HG03469 (cell line): ENCODE measurements at regions not wholly inside any gene's neighbourhood (a gene's known extent, or its start where the extent isn't known, plus 50 kb on each side); places are given as distances from the start of the nearest gene placed in this dataset.

Experiments
- ATAC-seq: cut with Tn5 transposase; IDR thresholded peaks from one replicate; pipeline ENCODE4 v1.9.1; 2021; ENCODE audit warnings: mild to moderate bottlenecking, moderate library complexity, moderate number of reproducible peaks; ENCODE audit not compliant: unreplicated experiment

DNA sequence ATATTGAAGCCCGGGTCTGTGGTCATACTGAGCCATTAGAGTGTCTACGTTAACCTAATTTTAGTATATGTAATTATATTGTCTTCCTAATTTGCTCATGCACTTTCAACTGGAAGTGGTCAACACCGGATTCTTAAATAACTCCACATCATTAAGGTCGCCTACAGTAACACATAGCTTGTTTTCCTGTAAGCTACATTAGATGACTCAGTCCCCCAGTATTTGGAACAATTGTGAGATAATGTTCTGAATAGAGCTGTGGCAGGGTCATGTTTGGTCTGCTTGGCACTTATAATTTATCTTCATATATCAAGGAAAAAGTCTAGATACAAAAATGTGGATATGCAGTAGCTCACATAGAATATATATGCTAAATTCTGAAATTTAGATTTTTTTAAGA, 486.2 kb downstream of the IGSF11 start:
- no peak for ATAC-seq

DNA sequence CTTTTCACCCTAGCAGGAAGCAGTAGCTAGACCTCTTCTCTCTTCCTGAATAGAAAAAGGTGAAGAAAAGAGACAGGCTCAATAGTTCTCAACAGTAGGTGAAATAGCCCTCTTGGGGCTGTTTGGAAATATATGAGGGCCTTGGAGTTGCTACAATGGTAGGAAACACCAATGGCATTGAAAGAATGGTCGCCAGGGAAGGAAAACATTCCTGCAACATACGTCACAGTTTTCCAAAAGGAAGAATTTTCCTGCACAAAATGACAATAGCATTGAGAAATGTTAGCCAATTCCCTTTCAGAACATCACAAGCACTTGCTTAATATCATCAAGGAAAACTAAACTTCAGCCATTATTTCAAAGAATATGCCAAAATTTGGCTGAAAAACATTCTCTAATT, 484.5 kb downstream of the IGSF11 start:
- ATAC-seq: no peak

DNA sequence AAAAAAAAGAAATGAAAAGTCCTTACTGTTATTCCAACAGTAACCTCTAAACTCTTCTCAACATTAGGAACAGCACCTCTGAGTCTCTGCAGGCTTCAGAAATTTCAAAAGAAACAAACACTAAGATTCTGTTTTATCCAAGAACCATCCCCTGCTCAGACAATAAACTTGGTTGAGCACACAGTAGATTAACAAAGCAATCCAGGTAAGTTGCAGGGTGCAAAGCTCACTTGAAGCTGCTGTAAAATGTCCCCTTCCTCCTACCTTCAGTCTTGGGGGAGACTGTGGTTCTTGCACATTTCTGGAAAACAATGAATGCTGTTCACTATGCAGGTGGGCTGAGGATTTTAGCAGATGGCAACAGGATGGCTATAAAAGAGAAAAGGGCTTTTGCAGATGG, 484.1 kb downstream of the IGSF11 start:
- no peak for ATAC-seq

DNA sequence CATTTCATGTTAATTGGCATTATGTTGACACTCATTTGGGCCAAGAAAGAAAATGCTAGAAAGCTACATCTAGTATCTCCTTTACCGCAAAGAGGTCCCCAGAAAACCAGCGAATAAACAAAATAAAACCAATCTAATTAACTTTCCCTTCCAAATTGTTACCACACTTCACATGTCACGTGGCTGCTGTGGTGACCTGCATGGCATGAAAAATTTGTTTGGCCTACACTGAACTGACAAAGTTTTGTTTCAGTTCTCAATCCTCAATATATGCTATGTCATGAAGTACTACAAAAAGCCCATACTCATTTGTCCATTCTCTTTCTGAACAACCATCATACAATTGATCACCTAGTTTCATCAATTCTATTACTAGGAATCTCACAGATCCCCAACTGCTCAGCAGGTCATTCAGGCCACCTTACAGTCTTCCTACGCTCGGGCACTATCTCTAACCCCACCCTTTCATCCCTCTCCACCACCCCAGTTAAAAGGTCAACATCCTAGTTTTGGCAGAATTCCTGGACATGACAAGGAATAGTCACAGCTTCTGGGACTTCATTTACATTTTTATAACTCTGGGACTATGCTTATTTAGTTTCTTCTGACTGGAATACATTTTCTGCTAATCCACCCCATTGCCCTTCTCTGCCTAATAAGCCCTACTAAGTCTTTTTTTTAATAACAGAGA, 480.4 kb downstream of the IGSF11 start:
- ATAC-seq: no peak

DNA sequence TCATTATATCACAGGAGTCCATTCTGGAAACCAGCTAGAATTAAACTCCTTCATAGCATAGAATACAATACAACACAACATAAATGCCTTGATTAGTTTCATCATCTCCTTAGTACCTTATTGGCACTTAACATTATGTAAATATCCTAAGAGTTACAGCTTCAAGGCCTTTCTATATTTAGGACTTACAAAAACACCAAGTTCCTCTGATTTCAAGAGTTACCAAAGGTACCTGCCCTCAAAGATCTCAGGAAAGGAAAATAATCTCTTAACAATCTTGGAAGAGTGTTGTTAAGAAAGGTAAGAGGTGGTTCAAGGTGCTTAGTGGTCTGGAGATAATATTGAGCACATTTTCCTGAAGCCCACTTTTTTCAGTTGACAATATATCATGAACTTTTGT, 477.7 kb downstream of the IGSF11 start:
- ATAC-seq: no peak

DNA sequence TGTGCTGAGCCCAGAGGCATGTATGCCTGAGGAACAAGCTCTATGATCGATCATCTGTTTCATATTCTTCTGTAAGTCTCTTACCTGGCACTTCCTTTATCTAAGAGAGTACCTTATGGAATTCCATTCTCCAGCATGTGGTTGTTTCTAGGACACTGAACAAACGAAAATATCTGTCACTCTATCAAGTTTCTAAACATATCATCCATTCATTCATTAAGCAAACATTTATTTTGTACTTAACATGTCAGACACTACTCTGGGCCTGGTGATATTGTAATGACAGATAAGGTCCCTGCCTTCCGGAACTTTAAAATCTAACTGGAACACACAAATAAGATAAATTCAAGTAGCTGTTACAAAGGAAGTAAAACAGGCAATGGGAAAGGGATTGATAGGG, 477.1 kb downstream of the IGSF11 start:
- ATAC-seq: no peak

DNA sequence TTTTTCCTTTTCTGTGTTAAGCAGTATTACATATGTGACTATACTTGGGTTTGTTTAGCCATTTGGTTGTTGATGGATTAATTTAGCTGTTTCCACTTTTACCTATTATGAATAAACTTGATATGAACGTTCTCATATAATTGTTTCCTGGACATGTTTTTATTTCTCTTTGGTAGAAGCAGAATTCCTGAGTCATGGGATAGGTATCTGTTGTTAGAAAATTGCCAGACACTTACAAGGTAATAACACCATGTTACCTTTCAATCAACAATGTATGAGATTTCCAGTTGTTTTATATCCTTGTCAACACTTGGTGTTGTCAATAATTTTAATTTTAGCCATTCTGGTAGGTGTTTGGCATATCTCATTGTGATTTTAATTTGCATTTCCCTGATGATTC, 475.4 kb downstream of the IGSF11 start:
- no peak for ATAC-seq

DNA sequence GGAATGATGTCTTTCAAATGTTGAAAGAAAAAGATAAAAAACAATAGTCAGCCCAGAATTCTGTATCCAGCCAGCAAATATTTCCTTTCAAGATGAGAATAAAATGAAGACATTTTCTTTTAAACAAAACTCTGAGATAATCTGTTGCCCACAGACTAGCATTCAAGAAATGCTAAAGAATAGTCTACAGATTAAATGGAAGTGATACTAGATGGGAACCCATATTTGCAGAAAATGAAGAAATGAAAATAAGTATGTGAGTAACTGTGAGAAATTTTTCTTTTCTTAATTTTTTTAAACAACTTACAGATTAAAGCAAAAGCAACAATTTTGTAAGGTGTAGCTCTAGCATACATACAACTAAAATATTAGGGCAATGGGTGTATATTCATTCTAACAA, 469.8 kb downstream of the IGSF11 start:
- ATAC-seq: no peak

DNA sequence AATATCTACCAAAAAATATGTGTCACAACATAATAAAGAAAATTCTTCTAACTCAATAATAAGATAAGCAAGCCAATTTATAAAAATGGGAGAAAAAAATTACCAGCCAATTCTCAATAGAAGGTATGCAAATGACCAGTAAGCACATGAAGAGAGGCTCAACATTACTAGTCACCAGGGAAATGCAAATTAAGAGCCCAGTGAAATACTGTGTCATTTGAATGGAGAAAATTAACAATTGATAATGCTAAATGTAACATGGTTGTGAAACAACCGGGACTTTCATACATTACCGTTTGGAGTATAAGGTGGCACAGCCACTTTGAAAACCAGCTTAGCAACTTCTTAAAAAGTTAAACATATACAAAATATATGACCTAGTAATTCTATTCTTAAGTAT, 460.7 kb downstream of the IGSF11 start:
- ATAC-seq: no peak

DNA sequence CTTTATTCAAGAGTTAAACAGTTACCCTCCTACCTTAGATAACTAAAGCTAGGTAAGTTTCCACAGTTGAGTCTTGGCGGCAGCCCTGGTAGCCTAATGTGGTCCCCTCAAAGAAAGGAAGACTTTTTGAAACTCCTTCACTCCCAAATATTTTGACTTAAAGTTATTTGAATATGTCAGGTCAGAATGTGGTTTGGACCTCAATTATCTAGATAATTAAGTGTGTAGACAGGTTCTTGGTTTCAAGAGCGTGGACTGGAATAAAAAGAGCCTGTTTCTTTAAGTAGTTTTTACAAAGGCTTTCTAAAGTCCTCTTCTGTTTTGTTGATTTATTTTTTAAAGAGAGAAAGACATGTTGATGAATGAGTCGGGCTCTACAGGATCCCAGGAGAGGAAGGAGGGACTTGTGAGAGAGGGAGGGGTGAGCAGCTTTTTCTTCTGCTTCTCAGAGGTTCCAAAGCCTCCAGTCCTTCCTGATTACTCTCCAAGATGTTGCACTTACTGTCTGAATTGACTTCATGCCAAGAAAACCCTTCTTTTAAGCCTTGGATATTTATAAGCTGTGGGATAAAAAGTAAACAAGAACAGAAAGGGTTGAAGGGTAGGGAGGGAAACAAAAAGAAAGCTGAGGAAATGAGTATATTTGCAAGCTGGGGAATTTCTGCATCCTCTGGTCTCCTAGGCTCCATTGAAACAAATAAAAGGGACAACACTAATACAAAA, 457.4 kb downstream of the IGSF11 start:
- ATAC-seq: no peak

DNA sequence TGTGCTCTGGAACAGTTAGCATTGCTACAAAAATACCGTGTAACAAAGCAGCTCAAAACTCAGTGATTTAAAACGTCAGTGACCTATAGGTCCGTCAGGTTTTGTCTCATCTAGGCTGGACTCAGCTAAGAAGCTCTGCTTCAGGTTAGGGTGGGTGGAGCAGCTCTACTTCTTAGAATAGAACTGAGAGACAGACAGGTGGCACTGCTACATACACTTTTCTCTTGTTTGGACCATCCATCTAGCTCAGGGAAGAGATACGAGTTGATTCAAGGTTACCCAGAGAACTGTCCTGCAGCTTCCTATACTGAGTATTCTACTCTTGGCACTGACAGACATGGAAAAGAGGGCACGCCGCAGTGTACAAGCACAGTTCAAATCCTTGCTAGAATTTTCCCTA, 456.1 kb downstream of the IGSF11 start:
- ATAC-seq: no peak

DNA sequence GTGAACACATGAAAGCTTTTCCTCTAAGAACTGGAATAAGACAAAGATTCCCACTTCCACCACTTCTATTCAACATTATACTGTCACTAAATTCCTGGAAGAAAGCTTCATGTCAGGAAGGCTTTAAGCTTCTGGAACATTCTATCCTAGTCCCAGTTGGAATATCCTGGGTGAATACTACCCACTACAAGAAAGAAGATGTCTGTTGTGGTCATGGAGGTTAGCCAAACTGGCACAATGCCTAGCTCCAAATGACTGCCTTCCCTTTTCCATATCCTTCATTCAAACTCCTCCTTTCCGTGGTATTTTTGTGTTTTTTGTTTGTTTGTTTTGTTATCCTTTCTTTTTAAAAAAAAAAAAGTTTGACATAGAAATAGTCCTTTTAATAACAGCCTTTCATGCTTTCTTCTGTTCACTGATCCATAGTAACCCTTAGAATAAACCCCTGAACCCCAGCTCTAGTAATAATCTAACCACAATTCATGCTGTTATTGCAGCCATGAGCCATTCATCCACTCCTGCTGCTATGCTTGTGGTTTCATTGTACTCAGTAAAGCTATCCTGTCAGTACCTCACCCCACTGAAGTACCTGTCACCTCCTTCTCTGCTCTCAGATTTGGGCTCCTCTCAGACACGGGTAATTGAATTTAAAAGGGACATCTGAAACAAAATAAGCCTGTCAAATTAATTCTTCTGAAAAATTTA, 447.5 kb downstream of the IGSF11 start:
- no peak for ATAC-seq

DNA sequence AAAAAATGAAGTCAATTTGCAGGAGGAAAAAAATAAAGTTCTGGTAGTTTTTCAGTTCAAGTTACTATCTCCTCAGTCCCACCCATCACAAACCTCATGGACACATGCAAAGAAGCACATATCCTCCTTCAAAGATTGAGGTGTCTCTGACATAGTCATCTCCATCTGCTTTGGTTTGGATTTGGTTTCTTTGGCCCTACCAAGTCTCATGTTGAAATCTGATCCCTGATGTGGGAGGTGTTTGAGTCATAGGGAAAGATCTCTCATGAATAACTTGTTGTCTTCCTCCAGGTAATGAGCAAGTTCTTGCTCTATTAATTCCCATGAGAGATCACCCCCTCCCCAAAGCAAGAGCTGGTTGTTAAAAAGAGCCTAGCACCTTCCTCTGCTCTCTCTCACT, 446.8 kb downstream of the IGSF11 start:
- ATAC-seq: no peak

DNA sequence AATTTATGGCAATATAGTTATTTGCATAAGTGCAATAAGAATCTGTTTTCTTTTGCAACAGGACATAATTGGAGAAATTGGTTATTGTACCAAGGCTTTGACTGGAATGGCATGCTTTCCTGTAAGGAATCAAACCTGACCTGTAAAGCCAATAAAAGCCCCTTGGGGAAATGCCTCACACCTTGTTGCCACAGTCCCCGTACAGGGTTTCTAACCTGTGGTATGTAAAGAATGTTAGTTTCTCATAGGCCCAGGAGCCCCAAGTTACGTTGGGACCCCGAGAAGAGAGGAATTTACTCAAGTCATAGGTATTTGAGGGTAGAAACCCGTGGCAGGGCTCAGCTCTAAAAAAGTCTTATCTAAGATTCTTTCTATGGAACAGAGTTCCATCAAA, 441.4 kb downstream of the IGSF11 start:
- no peak for ATAC-seq

DNA sequence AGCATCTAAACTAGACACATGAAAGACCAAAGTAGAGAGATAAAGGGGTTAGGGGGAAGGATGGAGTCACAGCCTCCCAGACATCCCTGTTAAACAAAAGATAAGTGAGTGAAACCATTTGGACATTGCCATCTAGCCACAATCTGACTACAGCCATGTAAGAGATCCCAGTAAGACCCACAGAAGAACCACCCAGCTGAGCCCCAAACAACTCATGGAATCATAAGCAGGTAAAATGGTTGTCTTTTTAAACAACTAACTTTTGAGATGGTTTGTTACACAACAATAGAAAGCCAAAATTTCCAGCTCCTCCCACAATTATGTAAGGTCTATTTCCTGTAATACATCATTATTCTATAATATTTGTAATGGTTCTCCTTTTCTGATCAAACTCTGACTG, 437.5 kb downstream of the IGSF11 start:
- ATAC-seq: no peak

DNA sequence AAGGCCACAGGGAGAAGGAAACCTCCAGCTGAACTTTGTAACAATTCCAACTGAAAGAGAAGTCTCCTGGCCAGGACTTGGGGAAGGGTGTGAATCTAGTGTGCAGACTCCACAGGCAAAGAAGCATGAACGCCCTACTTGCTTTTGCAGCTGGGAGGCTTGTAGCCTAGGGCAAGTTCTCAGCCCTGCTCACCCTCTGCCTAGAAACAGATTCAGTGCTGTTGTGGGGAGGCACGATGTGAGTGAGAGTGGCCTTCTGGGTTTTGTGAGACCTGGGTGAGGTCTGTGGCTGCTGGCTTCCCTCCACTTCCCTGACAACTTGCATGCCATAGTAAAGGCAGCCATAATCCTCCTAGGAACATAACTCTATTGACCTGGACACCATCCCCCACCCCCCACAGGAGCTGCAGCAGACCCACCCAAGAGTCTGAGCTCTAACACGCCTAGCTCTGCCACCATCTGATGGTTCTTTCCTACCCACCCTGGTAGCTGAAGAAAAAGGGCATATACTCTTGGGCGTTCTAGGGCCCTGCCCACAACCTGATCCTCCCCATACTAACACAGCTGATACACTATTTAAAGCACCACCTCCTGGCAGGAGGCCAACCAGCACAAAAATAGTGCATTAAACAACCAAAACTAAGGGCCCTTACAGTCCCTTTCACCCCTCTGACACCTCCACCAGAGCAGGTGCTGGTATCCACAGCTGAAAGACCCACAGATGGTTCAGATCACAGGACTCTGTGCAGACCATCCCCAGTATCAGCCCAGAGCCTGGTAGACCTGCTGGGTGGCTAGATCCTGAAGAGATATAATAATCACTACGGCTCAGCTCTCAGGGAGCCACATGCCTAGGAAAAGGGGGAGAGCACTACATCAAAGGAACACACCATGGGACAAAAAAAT, 426.5 kb downstream of the IGSF11 start:
- ATAC-seq: no peak

DNA sequence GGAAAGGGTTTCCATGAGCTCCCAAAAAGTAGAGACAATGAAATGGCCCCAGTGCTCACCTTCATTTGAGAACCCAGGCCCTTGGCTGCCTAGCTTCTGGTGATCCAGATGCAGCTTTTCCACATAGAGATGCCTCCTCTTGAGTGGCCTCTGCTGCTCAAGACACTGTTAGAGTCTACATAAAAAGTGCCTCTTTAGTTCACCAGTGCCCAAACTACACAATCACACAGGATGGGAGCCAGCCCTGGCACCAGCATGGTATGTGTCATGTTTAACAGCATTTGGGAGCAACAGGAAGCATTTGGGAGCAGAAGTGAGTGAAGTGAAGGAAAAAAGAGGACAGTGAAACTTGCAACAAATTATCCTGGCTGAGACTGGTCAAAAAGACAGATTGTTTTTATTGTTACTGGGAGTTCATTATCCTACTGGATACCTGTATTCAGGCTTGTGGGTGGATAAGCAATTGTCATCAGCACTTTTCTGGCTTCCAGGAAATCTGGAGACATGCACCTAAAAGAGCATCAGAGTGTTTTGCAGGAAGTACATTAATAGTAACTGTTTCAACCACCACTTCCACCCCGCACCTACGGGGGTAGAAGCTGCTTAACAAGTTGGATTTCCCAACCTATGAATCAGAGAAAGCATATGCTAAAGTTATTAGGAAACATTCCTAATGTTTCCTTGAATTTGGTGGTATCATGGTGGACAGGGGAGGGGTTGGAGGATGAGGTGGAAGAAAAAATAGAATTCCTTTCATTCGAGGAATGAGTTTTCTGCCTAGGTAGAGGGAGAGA, 416.2 kb downstream of the IGSF11 start:
- no peak for ATAC-seq

DNA sequence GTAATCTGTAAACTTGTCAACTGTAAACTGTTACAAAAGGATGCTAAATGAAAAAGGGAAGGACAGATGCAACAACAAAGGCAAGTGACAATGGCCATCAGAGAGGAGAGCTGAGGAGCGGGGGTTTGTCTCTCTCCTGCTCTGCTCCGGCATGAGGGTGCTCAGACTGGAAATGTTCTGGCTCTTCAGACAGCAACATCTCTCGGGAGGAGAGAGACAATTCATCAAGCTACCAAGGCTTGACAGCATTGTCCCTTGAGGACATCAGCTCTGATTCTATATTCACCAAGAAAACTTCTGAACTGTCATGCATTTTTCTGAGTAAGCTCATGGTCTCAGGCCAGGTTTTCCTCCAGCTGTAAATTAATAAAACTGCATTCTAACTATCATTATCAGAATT, 408.2 kb downstream of the IGSF11 start:
- ATAC-seq: no peak

DNA sequence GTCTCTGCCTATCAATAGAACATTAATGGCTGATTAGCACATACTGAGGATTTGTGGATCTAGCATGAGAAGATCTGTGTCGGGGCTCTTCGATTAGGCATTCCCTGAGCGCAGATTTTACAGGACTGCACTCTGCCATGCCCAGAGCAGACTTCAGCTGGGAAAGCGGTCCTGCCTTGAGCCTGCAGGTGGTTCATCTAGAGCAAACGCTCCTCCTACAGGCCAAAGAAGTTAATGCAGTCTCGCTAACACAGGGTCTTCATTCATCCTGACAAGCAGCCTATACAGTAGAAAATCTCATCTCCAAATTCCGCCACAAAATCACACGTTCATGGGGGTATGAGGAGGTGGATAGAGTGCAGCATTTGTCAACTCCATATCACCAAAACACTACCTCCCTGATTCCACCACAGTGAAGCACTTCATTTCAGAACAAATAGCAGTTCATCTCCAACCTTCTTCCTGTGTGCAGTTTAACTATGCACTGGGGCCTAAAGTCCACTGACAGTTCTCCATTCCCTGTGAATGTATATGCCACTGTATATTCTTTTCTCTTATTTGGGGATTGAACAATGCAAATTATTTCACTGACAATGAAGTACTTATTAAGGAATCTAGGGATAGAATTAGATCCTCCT, 405.8 kb downstream of the IGSF11 start:
- ATAC-seq: peak; percentile 97

DNA sequence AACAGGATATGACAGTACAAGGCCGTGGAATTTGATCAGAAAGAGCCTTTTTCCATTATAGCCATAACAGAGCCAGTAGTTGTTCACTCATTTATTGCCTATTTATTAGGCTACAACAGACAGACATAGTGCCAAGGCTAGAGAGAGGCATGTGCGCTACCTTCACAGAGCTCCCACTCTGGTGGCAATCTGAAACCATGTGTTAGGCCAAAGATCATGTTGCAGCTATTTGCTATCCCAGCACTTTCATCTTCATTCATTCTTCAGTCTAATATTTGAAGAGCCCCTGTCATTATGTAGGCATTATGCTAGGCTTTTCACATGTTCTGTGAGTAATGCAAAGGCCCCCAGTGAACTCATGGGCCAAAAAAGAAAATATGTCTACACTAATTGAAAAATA, 404.8 kb downstream of the IGSF11 start:
- no peak for ATAC-seq
